Common myeloid progenitor, CD34-positive (primary cell): ENCODE measurements at regions not wholly inside any gene's neighbourhood (a gene's known extent, or its start where the extent isn't known, plus 50 kb on each side); places are given as distances from the start of the nearest gene placed in this dataset.

Experiments
- CTCF ChIA-PET: fragments of 350-600 bp; sonication (Branson Sonifier 250); formaldehyde crosslinking; loops from one replicate; lab custom pipeline; 2021; ENCODE audit warnings: antibody characterized with exemption; lab: Charles Lee
- POLR2A ChIA-PET: fragments of 350-600 bp; sonication (Branson Sonifier 250); formaldehyde crosslinking; loops from one replicate; lab custom pipeline; 2021; ENCODE audit warnings: antibody characterized with exemption; lab: Charles Lee
- DNase-seq, 3 donors: peaks; one replicate each; pipeline versions ENCODE4 v3.0.0 to v3.0.0-alpha.2; 2013
- H3K27ac ChIP-seq, 2 experiments: 1 replicate in 1 of 2; 2 replicates in 1 of 2; pipeline ENCODE4 v1.7.0; 2013; ENCODE audit warnings: inconsistent platforms in 2 of 2, low read length in 2 of 2, mild to moderate bottlenecking in 2 of 2, low read depth in 1 of 2, moderate library complexity in 1 of 2; ENCODE audit not compliant: severe bottlenecking in 2 of 2, insufficient read depth in 1 of 2, poor library complexity in 1 of 2
- H3K27me3 ChIP-seq, 5 experiments: replicated peaks in 2 of 5; 1 replicate in 3 of 5; 2 replicates in 2 of 5; pipeline versions ENCODE4 v1.6.1 to v1.7.0; 2013; ENCODE audit warnings: low read length in 4 of 5, mild to moderate bottlenecking in 2 of 5, moderate library complexity in 2 of 5, inconsistent platforms in 1 of 5; ENCODE audit not compliant: insufficient read depth in 5 of 5, control insufficient read depth in 4 of 5
- H3K36me3 ChIP-seq, 4 experiments: 1 replicate in 2 of 4; 2 replicates in 2 of 4; pipeline versions ENCODE4 v1.6.1 to v1.7.0; 2013; ENCODE audit warnings: low read length in 3 of 4, control low read depth in 1 of 4, mild to moderate bottlenecking in 1 of 4; ENCODE audit not compliant: control insufficient read depth in 4 of 4, insufficient read depth in 4 of 4
- H3K4me1 ChIP-seq, 4 experiments: 1 replicate in 3 of 4; 2 replicates in 1 of 4; pipeline versions ENCODE4 v1.6.1 to v1.7.1; 2013; ENCODE audit warnings: low read length in 3 of 4, mild to moderate bottlenecking in 3 of 4, control low read depth in 1 of 4, inconsistent platforms in 1 of 4, moderate library complexity in 1 of 4; ENCODE audit not compliant: control insufficient read depth in 4 of 4, insufficient read depth in 4 of 4; ENCODE audit errors: control extremely low read depth in 1 of 4
- H3K4me3 ChIP-seq, 7 experiments: 1 replicate in 4 of 7; 2 replicates in 3 of 7; pipeline versions ENCODE4 v1.5.1 to v1.7.0; 2013; ENCODE audit warnings: mild to moderate bottlenecking in 7 of 7, low read length in 6 of 7, moderate library complexity in 6 of 7, inconsistent platforms in 2 of 7, low read depth in 2 of 7, control low read depth in 1 of 7; ENCODE audit not compliant: insufficient read depth in 4 of 7, control insufficient read depth in 1 of 7; ENCODE audit errors: extremely low read depth in 1 of 7
- H3K9me3 ChIP-seq, 5 experiments: 1 replicate in 4 of 5; 2 replicates in 1 of 5; pipeline versions ENCODE4 v1.6.1 to v1.7.1; 2013; ENCODE audit warnings: low read length in 4 of 5, mild to moderate bottlenecking in 2 of 5, inconsistent platforms in 1 of 5, low read depth in 1 of 5, moderate library complexity in 1 of 5; ENCODE audit not compliant: control insufficient read depth in 4 of 5, insufficient read depth in 2 of 5; ENCODE audit errors: control extremely low read depth in 1 of 5
- WGBS: methylation state at CpG from one replicate; pipeline ENCODE4 v1.1.5; 2013; ENCODE audit not compliant: insufficient coverage; 5-methylcytosine and 5-hydroxymethylcytosine counted together

- 92% methylated on average over 9 of the region's 9 CpGs for WGBS
- H3K36me3 ChIP-seq = no peaks in the 10 kb centered on the region
- H3K4me3 ChIP-seq = no peak overlapping the region
- POLR2A ChIA-PET = no interaction called here
- H3K9me3 ChIP-seq = no peaks in the 10 kb centered on the region
- DNase-seq = no peak
- CTCF ChIA-PET = interaction anchor here (0.9 to 2.0 kb wide), 3 partner anchors 14 to 276 kb away, joined by 3 to 5 read pairs (median 4); partner anchors contain the start of gene AARS2
- peaks cover 0 to 18% (median 8%) of the 10 kb centered on the region in 4 experiments for H3K4me1 ChIP-seq
- H3K27ac ChIP-seq = no peak overlapping the region
- H3K27me3 ChIP-seq = no peaks in the 10 kb centered on the region
Measured at GRCh38 chr6:44036699-44037101, 90.6 kb downstream of the MRPL14 start.

GRCh38 chr6:44036196-44036595, 91.1 kb downstream of the MRPL14 start:
- CTCF ChIA-PET = interaction anchor here (0.8 to 2.0 kb wide), 3 partner anchors 14 to 263 kb away, joined by 3 to 5 read pairs (median 4); no protein-coding TSS in a partner anchor
- no peak overlapping the region for H3K4me3 ChIP-seq
- no peak for DNase-seq
- H3K4me1 ChIP-seq = peaks cover 0 to 13% (median 3%) of the 10 kb centered on the region in 4 experiments
- H3K9me3 ChIP-seq = no peaks in the 10 kb centered on the region
- POLR2A ChIA-PET = no interaction called here
- H3K27me3 ChIP-seq = no peaks in the 10 kb centered on the region
- 96% methylated on average over 2 of the region's 2 CpGs for WGBS
- H3K27ac ChIP-seq = no peak overlapping the region
- no peaks in the 10 kb centered on the region for H3K36me3 ChIP-seq

GRCh38 chr6:44035621-44036020, 91.6 kb downstream of the MRPL14 start:
- Histone ChIP-seq H3K4me1 (peaks cover 0 to 12% (median 2%) of the 10 kb centered on the region in 4 experiments), H3K9me3 (no peaks in the 10 kb centered on the region), H3K36me3 (no peaks in the 10 kb centered on the region), H3K27me3 (peaks cover 0 to 4% (median 0%) of the 10 kb centered on the region in 5 experiments), H3K4me3 (no peak overlapping the region), H3K27ac (no peak overlapping the region)
- no peak for DNase-seq
- ChIA-PET POLR2A (no interaction called here), CTCF (interaction anchor here (0.8 to 2.0 kb wide), 3 partner anchors 15 to 262 kb away, joined by 3 to 5 read pairs (median 4); no protein-coding TSS in a partner anchor)
- WGBS = 100% methylated on average over 1 of the region's 3 CpGs

GRCh38 chr6:44034931-44035345, 92.3 kb downstream of the MRPL14 start:
- H3K9me3 ChIP-seq = no peaks in the 10 kb centered on the region
- no peaks in the 10 kb centered on the region for H3K36me3 ChIP-seq
- ChIA-PET POLR2A (no interaction called here), CTCF (interaction anchor here (1.0 to 2.0 kb wide), 2 partner anchors 12 to 25 kb away, joined by 3 to 5 read pairs; no protein-coding TSS in a partner anchor)
- WGBS = 100% methylated on average over 2 of the region's 3 CpGs
- no peak overlapping the region for H3K27ac ChIP-seq
- peaks cover 0 to 4% (median 0%) of the 10 kb centered on the region in 5 experiments for H3K27me3 ChIP-seq
- DNase-seq = no peak
- no peak overlapping the region for H3K4me3 ChIP-seq
- H3K4me1 ChIP-seq = peaks cover 0 to 12% (median 2%) of the 10 kb centered on the region in 4 experiments

- H3K27me3 ChIP-seq = peaks cover 0 to 4% (median 0%) of the 10 kb centered on the region in 5 experiments
- ChIA-PET CTCF (interaction anchor here (0.7 to 2.0 kb wide), 5 partner anchors 10 to 1623 kb away, joined by 3 to 5 read pairs (median 4); no protein-coding TSS in a partner anchor), POLR2A (no interaction called here)
- H3K4me1 ChIP-seq = peaks cover 0 to 12% (median 2%) of the 10 kb centered on the region in 4 experiments
- no peak overlapping the region for H3K4me3 ChIP-seq
- no peak overlapping the region for H3K27ac ChIP-seq
- no peaks in the 10 kb centered on the region for H3K9me3 ChIP-seq
- no peaks in the 10 kb centered on the region for H3K36me3 ChIP-seq
- DNase-seq = no peak
- WGBS = 50% methylated on average over 3 of the region's 4 CpGs
Measured at GRCh38 chr6:44034391-44034861, 92.8 kb downstream of the MRPL14 start.

- H3K27ac ChIP-seq = no peak overlapping the region
- H3K9me3 ChIP-seq = no peaks in the 10 kb centered on the region
- WGBS = 94% methylated on average over 5 of the region's 7 CpGs
- H3K27me3 ChIP-seq = peaks cover 0 to 5% (median 0%) of the 10 kb centered on the region in 5 experiments
- ChIA-PET POLR2A (no interaction called here), CTCF (no interaction called here)
- no peak overlapping the region for H3K4me3 ChIP-seq
- no peaks in the 10 kb centered on the region for H3K36me3 ChIP-seq
- no peak for DNase-seq
- peaks cover 0 to 6% (median 2%) of the 10 kb centered on the region in 4 experiments for H3K4me1 ChIP-seq
Measured at GRCh38 chr6:44030812-44031454, 96.3 kb downstream of the MRPL14 start.
